GM18511 (cell line): ENCODE measurements at regions not wholly inside any gene's neighbourhood (a gene's known extent, or its start where the extent isn't known, plus 50 kb on each side); places are given as distances from the start of the nearest gene placed in this dataset.
"Not testable (repeated sequence)": the region's sequence is repeated elsewhere in the genome, so short reads cannot be mapped to it uniquely, and the experiment has no call there.

ENCODE experiments used
- ATAC-seq: cut with Tn5 transposase; IDR thresholded peaks from one replicate; pipeline ENCODE4 v1.9.1; 2021; ENCODE audit warnings: mild to moderate bottlenecking, moderate library complexity; ENCODE audit not compliant: unreplicated experiment

GRCh38 chr4:134636338-134637051 is 434.9 kb upstream of the PABPC4L start:
- ATAC-seq: no peak

GRCh38 chr4:134634301-134634700 is 432.7 kb upstream of the PABPC4L start:
- ATAC-seq: no peak

GRCh38 chr4:134632056-134632455 is 430.5 kb upstream of the PABPC4L start:
- ATAC-seq: no peak

- ATAC-seq: no peak
Observed at GRCh38 chr4:134628066-134628465, 426.5 kb upstream of the PABPC4L start.

- ATAC-seq: no peak
Observed at GRCh38 chr4:134627366-134627765, 425.8 kb upstream of the PABPC4L start.

GRCh38 chr4:134624365-134624764 is 422.8 kb upstream of the PABPC4L start:
- ATAC-seq: no peak

- ATAC-seq: not testable (repeated sequence)
Observed at GRCh38 chr4:134622626-134623575, 421.3 kb upstream of the PABPC4L start.

GRCh38 chr4:134622199-134622598 is 420.6 kb upstream of the PABPC4L start:
- ATAC-seq: no peak

GRCh38 chr4:134621715-134622114 is 420.1 kb upstream of the PABPC4L start:
- not testable (repeated sequence) for ATAC-seq

- no peak for ATAC-seq
Observed at GRCh38 chr4:134610956-134611355, 409.4 kb upstream of the PABPC4L start.

- no peak for ATAC-seq
Observed at GRCh38 chr4:134610172-134610571, 408.6 kb upstream of the PABPC4L start.

- no peak for ATAC-seq
Observed at GRCh38 chr4:134601706-134602105, 400.1 kb upstream of the PABPC4L start.

- no peak for ATAC-seq
Observed at GRCh38 chr4:134591326-134591725, 389.7 kb upstream of the PABPC4L start.

- ATAC-seq: no peak
Observed at GRCh38 chr4:134585972-134586371, 384.4 kb upstream of the PABPC4L start.

GRCh38 chr4:134567461-134567860 is 365.9 kb upstream of the PABPC4L start:
- no peak for ATAC-seq

- no peak for ATAC-seq
Observed at GRCh38 chr4:134560728-134561127, 359.1 kb upstream of the PABPC4L start.

- no peak for ATAC-seq
Observed at GRCh38 chr4:134552063-134552462, 350.5 kb upstream of the PABPC4L start.

GRCh38 chr4:134551348-134551747 is 349.8 kb upstream of the PABPC4L start:
- no peak for ATAC-seq

GRCh38 chr4:134548052-134548628 is 346.6 kb upstream of the PABPC4L start:
- no peak for ATAC-seq

- no peak for ATAC-seq
Observed at GRCh38 chr4:134546279-134546678, 344.7 kb upstream of the PABPC4L start.

- ATAC-seq: no peak
Observed at GRCh38 chr4:134544303-134544770, 342.7 kb upstream of the PABPC4L start.
